Astrocyte of the cerebellum (primary cell): ENCODE measurements at regions not wholly inside any gene's neighbourhood (a gene's known extent, or its start where the extent isn't known, plus 50 kb on each side); places are given as distances from the start of the nearest gene placed in this dataset.

ENCODE experiments used
- DNase-seq: peaks from one replicate; pipeline ENCODE4 v3.0.0-alpha.2; 2011; ENCODE audit warnings: low read depth
- H3K4me3 ChIP-seq: 2 replicates; pipeline ENCODE4 v1.5.1; 2011; ENCODE audit warnings: mild to moderate bottlenecking, low read depth, low read length, moderate library complexity
- CTCF ChIP-seq: IDR thresholded peaks from 2 replicates; pipeline ENCODE4 v1.5.1; 2012; ENCODE audit warnings: low read length, low read depth, moderate library complexity, mild to moderate bottlenecking; ENCODE audit errors: missing control alignments
- in situ Hi-C: cut with HindIII; loops from 2 replicates; pipeline ENCODE4 v1.10.0; 2017; ENCODE audit warnings: low sequenced_read_pairs

GRCh38 chr18:65942104-65942503, 191.3 kb downstream of the CDH7 start:
- in situ Hi-C loops, result no loop called here
- DNase-seq, result no peak
- TF ChIP-seq CTCF, result no peak
- no peak overlapping the region for H3K4me3 ChIP-seq

DNA sequence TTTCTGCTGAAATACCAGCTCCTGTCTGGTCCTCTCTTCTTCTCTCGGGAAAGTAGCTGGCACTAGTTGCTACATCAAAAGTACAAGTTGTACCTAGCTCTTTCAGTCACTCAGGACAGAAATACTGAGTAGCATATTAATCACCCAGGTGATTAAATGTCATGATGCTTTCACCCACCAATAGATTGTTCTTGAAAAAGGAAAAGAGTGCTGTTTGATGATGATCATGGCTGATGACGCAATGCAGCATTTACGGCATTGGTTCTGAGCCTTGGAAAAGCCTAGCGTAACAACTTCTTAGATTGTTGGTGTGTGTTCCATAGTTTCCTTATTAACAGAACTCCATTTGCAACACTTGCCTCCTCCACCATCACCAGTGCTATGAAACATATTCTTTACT, 190.7 kb downstream of the CDH7 start:
- no peak for DNase-seq
- in situ Hi-C loops, result no loop called here
- no peak overlapping the region for H3K4me3 ChIP-seq
- TF ChIP-seq CTCF, result no peak
